Esophagus mucosa (tissue), 1 donor: ENCODE measurements at regions not wholly inside any gene's neighbourhood (a gene's known extent, or its start where the extent isn't known, plus 50 kb on each side); places are given as distances from the start of the nearest gene placed in this dataset.
"Not testable (repeated sequence)": the region's sequence is repeated elsewhere in the genome, so short reads cannot be mapped to it uniquely, and the experiment has no call there.

Source experiments
- ATAC-seq: fragments of 200-7000 bp; cut with Tn5 transposase; one replicate; pipeline ENCODE4 v1.9.1; 2020
- donor health status: DM: yes; HTN: yes; CAD: no.

DNA sequence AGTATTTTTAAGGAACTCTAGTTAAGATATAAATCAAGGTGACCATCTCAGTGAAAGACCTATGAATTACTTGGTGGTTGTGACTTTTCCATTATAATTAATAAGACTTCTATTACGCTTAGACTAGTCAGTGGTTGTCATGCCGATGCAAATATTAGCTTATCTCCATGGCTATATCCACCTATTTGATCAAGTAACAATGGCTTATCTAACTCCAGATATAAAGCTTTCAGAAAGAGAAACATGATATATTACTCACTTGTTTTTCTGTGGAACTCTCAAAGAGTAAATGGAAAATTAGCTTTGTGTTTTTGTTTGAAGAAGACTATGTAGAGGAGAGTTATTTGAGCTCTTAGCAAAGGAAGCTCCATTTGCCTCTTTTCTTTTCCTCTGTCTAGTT is 323.8 kb upstream of the DCN start:
- no peak for ATAC-seq

DNA sequence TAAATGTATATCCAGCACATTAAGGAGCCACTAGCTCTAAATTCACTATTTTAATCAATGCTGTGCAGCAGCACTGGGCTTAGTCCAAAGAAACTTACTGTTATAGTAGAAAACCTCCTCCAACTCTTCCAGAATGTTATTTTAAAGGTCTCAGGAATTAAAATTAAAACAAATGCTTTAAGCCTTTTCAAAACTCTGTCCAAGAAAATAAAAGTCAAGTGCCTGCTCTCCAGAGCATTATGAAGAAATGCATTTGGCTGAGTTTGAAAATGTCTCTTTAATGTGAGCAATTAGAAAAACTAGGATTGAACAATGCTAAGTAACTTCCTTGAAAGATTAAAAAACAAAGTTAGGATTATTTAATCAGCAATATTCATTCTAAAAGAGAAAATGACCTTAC is 322.4 kb upstream of the DCN start:
- ATAC-seq: no peak

DNA sequence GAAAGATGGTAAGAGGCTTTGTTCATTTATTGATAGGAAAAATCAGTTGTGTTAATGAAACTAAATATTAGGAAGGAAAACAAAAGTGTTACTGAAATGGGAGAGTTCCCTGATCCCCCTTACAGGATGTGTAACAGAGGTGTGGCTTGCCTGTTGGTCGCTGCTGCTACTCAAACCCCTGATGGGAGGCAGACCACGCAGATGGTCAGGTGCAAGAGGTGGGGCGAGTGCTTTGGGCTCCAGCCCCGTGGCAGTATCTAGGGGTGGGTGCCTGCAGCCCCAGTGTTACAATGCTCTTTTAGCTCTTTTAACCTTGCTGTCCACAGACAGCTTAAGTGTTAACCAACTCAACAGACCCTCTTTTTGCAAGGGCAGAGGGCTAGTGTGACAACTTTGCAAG is 319.6 kb upstream of the DCN start:
- no peak for ATAC-seq

DNA sequence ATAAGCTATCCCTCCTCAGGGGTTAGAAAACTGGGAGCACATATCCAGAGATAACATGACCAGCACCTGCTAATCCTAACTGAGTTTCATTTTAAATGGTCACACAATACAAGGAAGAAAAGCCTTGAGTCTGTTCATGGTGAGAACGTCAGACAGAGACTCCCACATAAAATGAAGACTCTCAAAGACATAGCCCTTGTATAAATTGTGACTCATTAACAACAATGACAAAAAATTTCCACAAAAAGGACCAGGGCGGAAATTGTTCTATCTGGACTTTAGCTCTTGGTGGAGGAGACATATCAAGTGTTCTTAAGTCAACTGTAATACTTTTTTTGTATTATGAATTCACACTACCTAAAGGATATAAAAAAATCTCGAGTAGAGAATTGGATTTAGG is 313.7 kb upstream of the DCN start:
- no peak for ATAC-seq

DNA sequence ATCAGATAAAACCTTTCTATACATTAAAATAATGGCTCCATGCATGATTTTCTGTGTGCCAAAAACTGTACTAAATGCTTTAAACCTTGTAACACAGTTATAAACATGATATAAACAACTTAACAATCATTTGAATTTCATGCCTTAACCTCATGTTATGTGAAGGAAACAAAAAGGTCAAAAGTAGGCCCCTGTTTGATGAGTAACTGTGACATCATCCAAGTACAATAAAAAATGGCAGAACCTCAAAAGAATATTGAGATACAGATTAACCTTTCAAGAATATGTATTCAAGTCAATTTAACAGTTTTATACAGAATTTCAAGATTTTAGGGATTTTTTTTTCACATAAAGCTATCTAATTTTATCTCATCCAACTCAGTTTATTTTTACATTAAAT is 310.7 kb upstream of the DCN start:
- ATAC-seq: no peak

DNA sequence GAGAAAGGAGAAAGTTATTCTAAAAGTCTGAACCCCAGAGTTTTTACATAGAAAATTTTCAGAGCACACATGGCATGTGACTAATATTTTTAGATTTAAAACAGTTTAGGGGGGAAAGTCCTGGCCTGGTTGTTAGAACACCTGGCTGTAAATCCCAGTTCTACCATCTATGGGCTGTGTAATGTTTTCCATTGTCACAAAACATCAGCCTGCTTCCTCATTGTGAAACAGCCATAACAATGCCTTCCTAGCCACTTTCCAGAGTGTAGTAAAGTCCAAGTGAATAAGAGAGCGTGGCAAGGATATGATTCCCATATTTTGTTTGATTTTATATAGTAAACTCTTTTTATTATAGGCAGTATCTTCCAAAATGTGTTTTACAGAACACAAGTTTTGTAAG is 310.0 kb upstream of the DCN start:
- ATAC-seq: no peak

DNA sequence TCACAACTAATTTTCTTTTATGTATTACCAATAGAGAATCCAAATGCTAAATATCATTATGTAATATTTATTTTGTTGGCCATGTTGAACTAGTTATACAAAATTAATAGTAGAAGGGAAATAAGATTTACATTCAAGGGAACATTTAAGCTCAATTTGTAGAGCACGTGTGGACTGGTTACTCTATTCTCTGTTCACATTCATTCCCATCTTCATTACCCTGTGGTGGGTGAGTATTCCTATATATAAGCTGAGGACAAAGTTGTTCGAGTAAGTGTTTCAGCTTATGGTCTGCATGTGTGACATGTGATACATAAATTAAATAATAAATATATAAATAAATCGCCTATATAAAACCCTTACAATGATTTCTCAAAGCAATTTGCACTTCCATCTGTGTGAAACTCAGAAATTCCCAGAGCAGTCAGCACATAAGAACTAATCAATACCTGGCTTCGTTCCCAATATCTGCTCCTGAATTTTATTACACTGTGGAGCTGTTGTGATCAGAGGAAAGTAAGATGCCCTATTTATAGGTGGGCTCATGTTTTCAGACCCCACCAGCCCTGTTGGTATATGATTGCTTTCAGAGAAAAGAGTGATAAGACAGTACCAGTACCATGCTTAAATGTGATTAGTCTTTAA is 308.2 kb upstream of the DCN start:
- ATAC-seq: no peak

DNA sequence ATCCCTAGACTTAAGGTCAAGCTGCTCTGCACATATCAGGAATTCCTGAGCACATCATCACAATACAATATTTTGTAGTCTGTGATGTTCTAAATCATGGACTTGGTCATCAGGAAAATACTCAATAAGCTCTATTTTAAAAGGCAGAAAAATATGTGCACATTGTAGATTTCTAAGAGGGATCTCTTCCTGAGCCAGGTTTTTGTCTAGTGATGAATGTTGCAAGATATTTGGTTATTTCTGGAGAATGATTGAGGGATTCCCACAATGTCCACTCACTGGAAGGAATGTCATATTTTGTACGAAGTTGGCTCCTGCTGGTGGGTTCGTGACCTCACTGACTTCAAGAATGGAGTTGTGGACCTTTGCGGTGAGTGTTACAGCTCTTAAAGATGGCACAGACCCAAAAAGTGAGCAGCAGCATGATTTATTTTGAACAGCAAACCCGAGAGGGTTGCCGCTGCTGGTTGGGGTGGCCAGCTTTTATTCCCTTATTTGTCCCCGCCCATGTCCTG is 300.9 kb upstream of the DCN start:
- no peak for ATAC-seq

DNA sequence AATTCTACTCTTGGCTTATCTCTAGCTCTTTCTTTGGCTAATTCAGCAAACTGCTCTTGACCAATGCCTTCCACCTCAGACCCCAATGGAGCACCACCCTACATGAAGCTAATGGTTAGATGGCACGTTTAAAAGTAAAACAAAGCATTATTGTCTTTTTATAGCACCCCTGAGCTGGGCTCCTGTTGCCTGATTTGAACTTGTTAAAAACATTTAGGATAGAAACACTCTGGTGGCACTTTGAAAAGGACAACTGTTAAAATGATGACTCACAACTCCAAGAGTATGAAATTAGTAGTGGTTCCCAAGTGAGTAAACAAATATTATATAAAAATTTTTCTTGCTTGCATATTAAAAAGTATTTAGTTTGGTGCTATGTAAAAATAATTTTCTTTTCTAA is 299.6 kb upstream of the DCN start:
- ATAC-seq: no peak

DNA sequence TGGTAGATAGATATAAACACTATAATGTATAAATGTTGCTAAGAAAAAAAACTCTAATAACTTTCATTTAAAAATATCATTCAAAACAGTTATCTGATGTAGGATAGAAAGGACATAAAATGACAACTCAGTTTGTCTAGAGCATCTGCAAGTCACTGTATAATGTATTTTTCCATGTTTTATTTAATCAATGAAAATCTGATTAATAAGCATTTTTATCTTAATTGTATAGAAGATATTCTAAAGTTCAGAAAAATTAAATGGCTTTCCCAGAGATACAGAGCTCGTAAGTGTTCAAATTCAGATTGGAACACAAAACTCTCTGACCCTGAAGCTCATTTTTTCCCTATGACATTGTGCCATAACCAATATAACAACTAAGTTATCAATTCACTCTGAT is 295.9 kb upstream of the DCN start:
- ATAC-seq: no peak

DNA sequence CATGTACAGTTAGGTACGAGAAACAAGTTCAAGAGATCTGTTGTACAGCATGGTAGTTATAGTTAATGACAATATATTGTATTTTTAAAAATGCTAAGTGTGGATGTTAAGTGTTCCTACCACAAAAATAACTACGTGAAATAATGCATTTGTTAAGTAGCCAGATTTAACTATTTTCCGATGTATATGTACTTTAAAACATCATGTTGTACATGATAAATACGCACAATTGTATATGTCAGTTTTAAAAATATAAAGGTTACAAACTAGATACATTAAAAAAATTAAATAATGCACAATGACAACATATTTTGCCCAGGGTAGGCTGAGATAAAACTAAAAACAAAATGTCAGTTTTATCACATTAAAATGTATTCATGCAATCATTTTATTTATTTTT is 285.1 kb upstream of the DCN start:
- ATAC-seq: no peak

DNA sequence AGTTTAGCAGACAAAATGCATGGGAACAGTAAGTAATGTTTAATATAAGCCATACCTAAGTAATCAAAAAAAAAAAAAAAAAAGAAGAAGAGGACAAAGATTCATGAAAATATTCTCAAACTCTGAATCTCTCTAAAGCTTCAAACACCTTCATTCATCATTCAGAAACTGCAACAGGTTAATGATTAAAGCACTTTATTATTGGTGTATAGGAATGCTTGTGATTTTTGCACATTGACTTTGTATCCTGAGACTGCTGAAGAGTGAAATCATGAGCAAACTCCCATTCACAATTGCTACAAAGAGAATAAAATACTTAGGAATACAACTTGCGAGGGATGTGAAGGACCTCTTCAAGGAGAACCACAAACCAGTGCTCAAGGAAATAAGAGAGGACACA is 278.4 kb upstream of the DCN start:
- no peak for ATAC-seq

DNA sequence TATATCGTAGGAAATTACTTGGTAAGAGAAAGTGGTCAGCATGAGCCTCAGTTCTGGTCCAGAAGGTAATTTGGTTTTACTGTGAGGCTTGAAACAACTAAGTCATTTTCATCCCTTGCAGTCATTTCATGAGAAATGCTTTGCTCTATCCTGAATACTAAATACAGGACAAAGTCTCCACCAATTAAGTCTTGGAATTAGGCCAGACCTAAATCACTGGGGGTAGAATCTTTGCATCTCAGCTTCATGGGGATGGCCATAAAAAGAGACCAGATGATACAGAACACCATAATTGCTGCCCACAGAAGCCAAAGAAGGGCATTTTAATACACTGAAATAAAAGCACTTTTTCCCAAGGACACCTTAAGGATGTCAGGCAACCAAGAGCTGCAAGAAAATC is 277.9 kb upstream of the DCN start:
- no peak for ATAC-seq

DNA sequence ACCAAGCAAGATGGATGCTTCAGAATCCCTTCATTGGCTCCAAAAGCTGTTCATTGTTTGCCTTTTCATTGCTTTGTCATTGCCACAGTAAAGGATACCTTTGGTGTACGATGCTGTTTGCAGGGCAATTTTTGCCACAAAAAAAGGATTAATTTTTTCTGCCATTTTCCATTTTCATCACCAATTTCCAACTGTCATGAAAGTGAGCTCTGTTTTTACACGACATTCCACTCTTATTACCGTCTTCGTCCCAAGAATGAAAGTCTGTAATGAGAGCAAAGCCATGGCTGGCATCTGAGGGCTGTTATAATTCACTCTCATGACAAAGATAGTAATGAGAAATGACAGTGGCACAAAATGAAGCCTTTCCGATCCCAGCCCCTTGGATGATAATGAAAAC is 272.7 kb upstream of the DCN start:
- no peak for ATAC-seq

DNA sequence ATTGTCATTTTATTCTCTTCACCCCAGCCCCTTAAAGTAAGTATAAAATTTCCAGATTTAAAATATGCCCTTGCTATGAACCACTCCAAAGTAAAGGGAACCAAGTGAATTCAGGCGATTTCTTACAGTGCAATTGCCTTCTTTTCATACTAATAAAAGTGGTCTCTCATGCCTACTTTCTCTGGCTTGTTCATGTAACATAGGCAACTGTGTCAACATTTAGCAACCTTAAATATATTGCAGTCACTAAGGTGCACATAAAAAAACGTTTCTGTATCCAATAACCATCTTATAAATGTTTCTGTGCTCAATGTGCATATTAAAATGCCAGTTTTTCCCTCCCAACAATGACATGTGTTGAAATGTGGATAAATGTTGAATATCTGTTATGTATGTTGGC is 271.6 kb upstream of the DCN start:
- ATAC-seq: no peak

DNA sequence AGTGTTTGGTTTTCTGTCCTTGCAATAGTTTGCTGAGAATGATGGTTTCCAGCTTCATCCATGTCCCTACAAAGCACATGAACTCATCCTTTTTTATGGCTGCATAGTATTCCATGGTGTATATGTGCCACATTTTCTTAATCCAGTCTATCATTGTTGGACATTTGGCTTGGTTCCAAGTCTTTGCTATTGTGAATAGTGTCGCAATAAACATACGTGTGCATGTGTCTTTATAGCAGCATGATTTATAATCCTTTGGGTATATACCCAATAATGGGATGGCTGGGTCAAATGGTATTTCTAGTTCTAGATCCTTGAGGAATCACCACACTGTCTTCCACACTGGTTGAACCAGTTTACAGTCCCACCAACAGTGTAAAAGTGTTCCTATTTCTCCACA is 269.8 kb upstream of the DCN start:
- not testable (repeated sequence) for ATAC-seq

DNA sequence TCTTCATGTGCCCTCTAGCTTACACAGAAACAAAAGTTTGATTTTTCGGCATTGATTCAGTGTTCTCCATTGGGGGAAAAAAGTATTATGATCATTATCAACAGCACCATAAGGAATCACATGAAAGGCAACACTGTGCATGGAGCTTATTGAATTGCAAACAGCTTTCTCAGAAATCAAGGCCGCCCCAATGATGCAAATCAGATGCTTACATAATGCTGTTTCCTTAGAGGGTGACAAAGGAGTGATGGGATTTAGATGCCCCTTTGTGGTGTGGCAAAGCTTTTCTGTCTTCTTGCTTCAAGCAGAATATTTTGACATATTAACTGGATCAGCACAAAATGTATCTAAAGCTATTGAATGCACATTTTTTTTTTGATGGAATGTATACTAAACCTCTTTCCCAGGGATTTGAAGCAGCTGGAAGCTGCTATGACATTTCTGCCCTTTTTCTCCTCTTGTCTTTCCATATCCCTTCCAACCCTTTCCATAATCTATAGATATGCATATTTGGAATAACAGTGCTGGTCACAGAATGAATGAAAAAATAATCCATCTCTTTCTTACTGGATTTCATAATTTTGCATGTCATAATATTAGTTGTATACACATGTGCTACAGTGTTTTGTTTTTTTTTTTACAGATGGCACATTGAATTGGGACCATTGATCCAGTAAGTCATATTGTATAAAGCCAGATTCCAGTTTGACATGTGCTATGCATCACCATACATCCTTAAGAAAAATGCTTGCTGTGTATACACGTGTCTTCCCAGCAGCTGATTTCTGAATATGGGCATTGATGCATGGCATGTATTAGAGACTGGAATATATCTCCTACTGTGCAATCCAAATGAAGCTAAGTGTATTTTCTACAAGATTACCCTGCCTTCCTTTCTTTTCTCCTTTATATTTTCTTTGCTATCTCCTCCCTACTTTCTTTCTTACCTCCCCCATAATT is 259.7 kb upstream of the DCN start:
- ATAC-seq: no peak

DNA sequence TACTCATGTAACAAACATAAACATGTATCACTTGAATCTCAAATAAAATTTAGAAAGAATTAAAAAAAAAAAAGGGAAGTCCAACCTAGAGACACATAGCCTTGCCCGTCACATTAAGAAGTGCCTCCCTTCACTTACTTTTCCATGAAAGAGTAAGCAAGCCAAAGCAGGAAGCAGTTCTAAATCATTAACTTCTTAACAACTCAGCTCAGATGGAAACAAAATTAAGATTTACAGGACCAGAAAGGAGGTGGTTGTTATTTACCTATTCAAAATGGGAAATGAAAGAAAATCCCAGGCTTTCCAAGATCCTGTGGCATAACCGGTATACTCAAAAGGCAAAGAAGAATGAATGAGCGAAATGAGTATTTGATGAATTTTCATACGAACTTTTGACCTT is 258.6 kb upstream of the DCN start:
- no peak for ATAC-seq

DNA sequence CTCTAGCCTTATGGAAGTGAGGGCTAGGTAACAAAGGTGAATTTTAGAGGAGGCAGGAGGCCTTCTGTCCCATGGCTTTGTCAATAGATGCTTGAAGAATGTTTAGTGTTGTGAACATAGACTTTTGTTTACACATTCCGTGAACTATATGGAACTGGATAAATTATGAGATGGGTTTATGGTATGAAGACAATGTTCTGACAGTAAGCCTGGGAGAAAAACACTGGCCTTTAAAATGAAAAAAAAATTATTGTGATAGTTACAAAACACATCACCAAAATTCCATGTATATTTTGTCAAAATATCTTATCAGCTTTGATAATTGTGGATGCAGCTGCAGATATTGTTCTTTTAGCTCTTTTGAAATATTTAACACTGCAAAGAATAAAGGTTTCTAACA is 251.5 kb upstream of the DCN start:
- ATAC-seq: no peak

DNA sequence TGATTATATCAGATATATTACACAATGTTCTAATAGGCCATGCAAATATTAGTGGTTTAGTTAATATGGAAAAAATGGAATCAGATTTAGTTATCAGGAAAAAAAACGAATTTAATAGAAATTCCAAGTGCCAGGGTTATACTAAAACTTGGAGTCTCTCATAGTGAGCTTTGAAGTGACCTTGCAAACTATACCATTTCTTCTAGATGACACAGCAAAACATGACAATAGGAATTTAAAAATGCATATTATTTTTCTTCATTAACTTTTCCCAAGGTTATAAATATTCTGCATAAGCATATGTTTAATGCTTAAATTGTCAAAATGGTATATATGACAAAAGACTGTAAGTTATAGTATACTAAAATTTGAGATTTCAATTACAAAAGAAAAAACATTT is 250.1 kb upstream of the DCN start:
- ATAC-seq: no peak

DNA sequence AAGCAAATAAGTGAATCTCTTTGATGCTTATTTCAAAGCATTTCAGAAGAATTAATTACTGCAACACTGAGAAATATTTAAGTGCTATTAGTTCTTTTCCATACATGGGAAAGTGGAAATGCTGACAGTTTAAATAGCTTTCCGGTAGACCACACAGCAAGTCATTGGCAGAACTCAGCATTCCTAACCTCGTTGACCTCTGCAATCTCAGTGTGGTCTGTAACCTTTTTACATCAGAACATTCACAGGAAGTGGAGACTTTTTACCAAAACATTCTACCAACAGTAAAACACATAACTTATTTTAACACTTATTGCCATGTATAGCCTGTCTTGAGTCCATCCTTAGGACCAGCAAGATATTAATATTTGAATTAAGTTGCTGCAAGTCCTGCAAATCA is 249.5 kb upstream of the DCN start:
- no peak for ATAC-seq

DNA sequence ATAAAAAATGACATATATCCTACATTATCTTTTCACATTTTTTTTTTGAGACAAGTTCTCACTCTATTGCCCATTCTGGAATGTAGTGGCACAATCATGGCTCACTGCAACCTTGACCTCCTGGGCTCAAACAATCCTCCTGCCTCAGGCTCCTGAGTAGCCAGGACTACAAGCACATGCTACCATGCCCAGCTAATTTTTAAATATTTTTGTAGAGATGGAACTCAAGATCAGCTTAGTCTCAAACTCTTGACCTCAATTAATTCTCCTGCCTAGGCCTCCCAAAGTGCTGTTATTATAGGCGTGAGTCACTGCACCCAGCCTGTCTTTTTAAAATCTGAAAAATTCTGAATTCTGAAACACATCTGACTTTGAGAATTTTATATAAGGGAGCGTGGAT is 241.9 kb upstream of the DCN start:
- ATAC-seq: no peak

DNA sequence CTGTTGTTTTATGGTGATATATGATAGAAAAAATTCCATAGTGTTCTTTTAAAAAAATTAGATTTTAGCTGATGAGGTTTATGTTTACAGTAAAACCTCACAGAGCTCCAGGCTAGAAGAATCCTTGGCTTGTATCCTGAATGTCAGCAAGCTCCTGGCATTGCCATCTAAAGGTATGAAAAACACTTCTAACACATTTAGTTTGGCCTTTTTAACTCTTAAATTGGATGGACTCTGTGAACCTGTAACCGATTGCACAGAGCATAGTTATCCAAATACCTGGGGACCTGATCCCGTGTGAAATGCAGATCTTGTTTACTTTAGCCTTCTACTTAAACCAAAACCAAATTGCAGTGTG is 241.1 kb upstream of the DCN start:
- ATAC-seq: no peak
